ENCODE measurements at regions not wholly inside any gene's neighbourhood (a gene's known extent, or its start where the extent isn't known, plus 50 kb on each side); places are given as distances from the start of the nearest gene placed in this dataset.

DNA sequence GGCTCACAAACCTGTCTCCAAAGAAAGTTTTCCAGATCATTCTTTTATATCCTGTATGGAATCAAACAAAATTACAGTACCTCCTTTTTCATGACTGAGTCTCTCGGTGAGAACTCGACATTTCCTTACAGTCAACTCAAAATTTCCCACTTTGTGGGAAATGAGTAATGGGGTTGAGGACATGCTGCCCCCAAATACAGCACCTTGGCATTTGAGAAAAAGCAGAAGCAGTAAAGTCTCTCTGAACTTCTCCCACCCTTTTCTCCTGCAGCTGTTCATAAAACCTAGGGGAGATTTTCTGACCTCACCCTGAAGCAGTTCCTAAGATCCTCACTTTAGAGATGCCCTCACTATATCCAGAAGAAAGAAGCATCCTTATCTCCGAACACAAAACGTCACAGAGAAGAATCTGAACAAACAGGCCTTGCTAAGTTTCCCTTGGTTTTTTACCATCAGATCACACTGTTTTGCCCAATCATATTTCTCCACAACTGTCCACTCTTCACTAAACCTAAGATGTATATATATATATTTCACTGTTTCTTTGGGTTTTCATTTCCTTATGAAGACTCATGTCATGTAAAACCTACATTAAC, 96.1 kb upstream of the APC start:
- TF ChIP-seq TEAD4 (IDR thresholded peaks at IDR 0.05; ENCODE audit: low read length), result no peak
- TF ChIP-seq TEAD4 (CRISPR knock-in tag; IDR thresholded peaks at IDR 0.05; ENCODE audit: borderline replicate concordance), result no peak
- TF ChIP-seq ZBTB7A (IDR thresholded peaks at IDR 0.05; ENCODE audit: borderline replicate concordance, control insufficient read depth, low read depth, low read length), result no peak
- TF ChIP-seq, protein P1, sequence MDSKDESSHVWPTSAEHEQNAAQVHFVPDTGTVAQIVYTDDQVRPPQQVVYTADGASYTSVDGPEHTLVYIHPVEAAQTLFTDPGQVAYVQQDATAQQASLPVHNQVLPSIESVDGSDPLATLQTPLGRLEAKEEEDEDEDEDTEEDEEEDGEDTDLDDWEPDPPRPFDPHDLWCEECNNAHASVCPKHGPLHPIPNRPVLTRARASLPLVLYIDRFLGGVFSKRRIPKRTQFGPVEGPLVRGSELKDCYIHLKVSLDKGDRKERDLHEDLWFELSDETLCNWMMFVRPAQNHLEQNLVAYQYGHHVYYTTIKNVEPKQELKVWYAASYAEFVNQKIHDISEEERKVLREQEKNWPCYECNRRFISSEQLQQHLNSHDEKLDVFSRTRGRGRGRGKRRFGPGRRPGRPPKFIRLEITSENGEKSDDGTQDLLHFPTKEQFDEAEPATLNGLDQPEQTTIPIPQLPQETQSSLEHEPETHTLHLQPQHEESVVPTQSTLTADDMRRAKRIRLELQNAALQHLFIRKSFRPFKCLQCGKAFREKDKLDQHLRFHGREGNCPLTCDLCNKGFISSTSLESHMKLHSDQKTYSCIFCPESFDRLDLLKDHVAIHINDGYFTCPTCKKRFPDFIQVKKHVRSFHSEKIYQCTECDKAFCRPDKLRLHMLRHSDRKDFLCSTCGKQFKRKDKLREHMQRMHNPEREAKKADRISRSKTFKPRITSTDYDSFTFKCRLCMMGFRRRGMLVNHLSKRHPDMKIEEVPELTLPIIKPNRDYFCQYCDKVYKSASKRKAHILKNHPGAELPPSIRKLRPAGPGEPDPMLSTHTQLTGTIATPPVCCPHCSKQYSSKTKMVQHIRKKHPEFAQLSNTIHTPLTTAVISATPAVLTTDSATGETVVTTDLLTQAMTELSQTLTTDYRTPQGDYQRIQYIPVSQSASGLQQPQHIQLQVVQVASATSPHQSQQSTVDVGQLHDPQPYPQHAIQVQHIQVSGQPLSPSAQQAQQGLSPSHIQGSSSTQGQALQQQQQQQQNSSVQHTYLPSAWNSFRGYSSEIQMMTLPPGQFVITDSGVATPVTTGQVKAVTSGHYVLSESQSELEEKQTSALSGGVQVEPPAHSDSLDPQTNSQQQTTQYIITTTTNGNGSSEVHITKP (IDR thresholded peaks at IDR 0.05; ENCODE audit: partially characterized antibody), result no peak
- TF ChIP-seq, protein P2, sequence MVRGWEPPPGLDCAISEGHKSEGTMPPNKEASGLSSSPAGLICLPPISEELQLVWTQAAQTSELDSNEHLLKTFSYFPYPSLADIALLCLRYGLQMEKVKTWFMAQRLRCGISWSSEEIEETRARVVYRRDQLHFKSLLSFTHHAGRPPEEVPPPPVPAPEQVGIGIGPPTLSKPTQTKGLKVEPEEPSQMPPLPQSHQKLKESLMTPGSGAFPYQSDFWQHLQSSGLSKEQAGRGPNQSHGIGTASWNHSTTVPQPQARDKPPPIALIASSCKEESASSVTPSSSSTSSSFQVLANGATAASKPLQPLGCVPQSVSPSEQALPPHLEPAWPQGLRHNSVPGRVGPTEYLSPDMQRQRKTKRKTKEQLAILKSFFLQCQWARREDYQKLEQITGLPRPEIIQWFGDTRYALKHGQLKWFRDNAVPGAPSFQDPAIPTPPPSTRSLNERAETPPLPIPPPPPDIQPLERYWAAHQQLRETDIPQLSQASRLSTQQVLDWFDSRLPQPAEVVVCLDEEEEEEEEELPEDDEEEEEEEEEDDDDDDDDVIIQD (CRISPR knock-in tag; IDR thresholded peaks at IDR 0.05), result no peak
- TF ChIP-seq PHB2 (IDR thresholded peaks at IDR 0.05; ENCODE audit: low read depth), result no peak
- TF ChIP-seq JUN (IDR thresholded peaks at IDR 0.05; ENCODE audit: borderline replicate concordance, low read depth, low read length), result no peak
- TF ChIP-seq JUN (CRISPR knock-in tag; IDR thresholded peaks at IDR 0.05; ENCODE audit: borderline replicate concordance), result no peak
